IMR-90 (cell line): ENCODE measurements at regions not wholly inside any gene's neighbourhood (a gene's known extent, or its start where the extent isn't known, plus 50 kb on each side); places are given as distances from the start of the nearest gene placed in this dataset.

Experiments used
- ATAC-seq: fragments of 200-7000 bp; cut with Tn5 transposase; 2 replicates; pipeline ENCODE4 v1.9.1; 2020; ENCODE audit warnings: low read depth, mild to moderate bottlenecking, moderate library complexity
- BruUV-seq: library from RNA; stranded (reverse); fragments of 400-500 nt; replicated peaks from 2 replicates; lab custom pipeline; 2021; lab: Mats Ljungman, UMichigan
- CTCF ChIA-PET: fragments of 300-600 bp; formaldehyde crosslinking; extraction: SDS; loops from one replicate; lab custom pipeline; 2021; ENCODE audit warnings: antibody characterized with exemption; lab: Yijun Ruan, JAX
- POLR2A ChIA-PET: fragments of 300-600 bp; sonication (Branson Sonifier 250); formaldehyde crosslinking; loops from one replicate; lab custom pipeline; 2022; ENCODE audit warnings: antibody characterized with exemption; ENCODE audit not compliant: unreplicated experiment; lab: Charles Lee
- DNase-seq: peaks from one replicate; pipeline ENCODE4 v3.0.0; 2013
- H2AFZ ChIP-seq: replicated peaks from 2 replicates; pipeline ENCODE3; 2013; ENCODE audit warnings: low read length, mild to moderate bottlenecking; ENCODE audit not compliant: poor library complexity
- H2AK5ac ChIP-seq: 2 replicates; pipeline ENCODE4 v1.6.1; 2013; ENCODE audit warnings: low read depth, low read length, inconsistent platforms
- H2AK9ac ChIP-seq: replicated peaks from 2 replicates; pipeline ENCODE3; 2013; ENCODE audit warnings: mild to moderate bottlenecking, low read depth, low read length, moderate library complexity; ENCODE audit not compliant: poor library complexity
- H2BK120ac ChIP-seq: 2 replicates; pipeline ENCODE4 v1.6.1; 2013; ENCODE audit warnings: low read depth, low read length, inconsistent platforms
- H2BK15ac ChIP-seq: 3 replicates; pipeline ENCODE4 v1.6.1; 2013; ENCODE audit warnings: low read depth, low read length, inconsistent platforms
- H2BK20ac ChIP-seq: 2 replicates; pipeline ENCODE4 v1.6.1; 2013; ENCODE audit warnings: low read depth, mild to moderate bottlenecking, inconsistent platforms, low read length, moderate library complexity
- H2BK5ac ChIP-seq: 2 replicates; pipeline ENCODE4 v1.6.1; 2013; ENCODE audit warnings: mild to moderate bottlenecking, low read depth, low read length, inconsistent platforms; ENCODE audit not compliant: poor library complexity, severe bottlenecking
- H3K14ac ChIP-seq: replicated peaks from 2 replicates; pipeline ENCODE4 v1.6.1; 2013; ENCODE audit warnings: low read depth, low read length, inconsistent platforms
- H3K18ac ChIP-seq: 2 replicates; pipeline ENCODE4 v1.6.1; 2013; ENCODE audit warnings: low read depth, low read length, control low read depth
- H3K23ac ChIP-seq: 2 replicates; pipeline ENCODE4 v1.6.1; 2013; ENCODE audit warnings: low read depth, low read length, inconsistent platforms
- H3K27ac ChIP-seq: 2 replicates; pipeline ENCODE4 v1.5.1; 2013; ENCODE audit warnings: mild to moderate bottlenecking, control low read depth, low read length; ENCODE audit not compliant: insufficient read depth
- H3K27me3 ChIP-seq: 2 replicates; pipeline ENCODE4 v1.6.1; 2013; ENCODE audit warnings: low read length; ENCODE audit not compliant: control insufficient read depth, insufficient read depth
- H3K36me3 ChIP-seq: 2 replicates; pipeline ENCODE4 v1.6.1; 2013; ENCODE audit warnings: low read length, mixed read lengths; ENCODE audit not compliant: control insufficient read depth, insufficient read depth
- H3K4ac ChIP-seq: 2 replicates; pipeline ENCODE4 v1.6.1; 2013; ENCODE audit warnings: low read depth, low read length, inconsistent platforms
- H3K4me1 ChIP-seq: 2 replicates; pipeline ENCODE4 v1.6.1; 2013; ENCODE audit warnings: low read length, mixed read lengths; ENCODE audit not compliant: control insufficient read depth, insufficient read depth
- H3K4me2 ChIP-seq: 2 replicates; pipeline ENCODE4 v1.6.1; 2013; ENCODE audit warnings: low read depth, mild to moderate bottlenecking, control low read depth, low read length, moderate library complexity
- H3K4me3 ChIP-seq: 2 replicates; pipeline ENCODE4 v1.5.1; 2013; ENCODE audit warnings: low read depth, mild to moderate bottlenecking, control low read depth, low read length, moderate library complexity; ENCODE audit not compliant: insufficient read depth
- H3K56ac ChIP-seq: 2 replicates; pipeline ENCODE4 v1.6.1; 2013; ENCODE audit warnings: low read length, inconsistent platforms; ENCODE audit not compliant: insufficient read depth; ENCODE audit errors: extremely low read depth
- H3K79me1 ChIP-seq, 2 experiments: 2 replicates each; pipeline ENCODE4 v1.6.1; 2013; ENCODE audit warnings: low read length in 2 of 2, inconsistent platforms in 1 of 2, low read depth in 1 of 2
- H3K9ac ChIP-seq: 2 replicates; pipeline ENCODE4 v1.6.1; 2013; ENCODE audit warnings: low read depth, low read length, control low read depth
- H3K9me1 ChIP-seq: 2 replicates; pipeline ENCODE4 v1.6.1; 2013; ENCODE audit warnings: low read length, inconsistent platforms; ENCODE audit not compliant: insufficient read depth
- H3K9me3 ChIP-seq: 2 replicates; pipeline ENCODE4 v1.6.1; 2013; ENCODE audit warnings: low read length; ENCODE audit not compliant: control insufficient read depth, insufficient read depth
- H4K20me1 ChIP-seq: 2 replicates; pipeline ENCODE4 v1.6.1; 2013; ENCODE audit warnings: low read length, inconsistent platforms; ENCODE audit not compliant: insufficient read depth
- H4K5ac ChIP-seq: 2 replicates; pipeline ENCODE4 v1.6.1; 2013; ENCODE audit warnings: mild to moderate bottlenecking, low read depth, low read length, control low read depth
- H4K8ac ChIP-seq, 2 experiments: 2 replicates each; pipeline ENCODE4 v1.6.1; 2013; ENCODE audit warnings: low read depth in 2 of 2, low read length in 2 of 2, control low read depth in 1 of 2, inconsistent platforms in 1 of 2
- H4K91ac ChIP-seq: 2 replicates; pipeline ENCODE4 v1.6.1; 2013; ENCODE audit warnings: low read depth, low read length, inconsistent platforms; ENCODE audit not compliant: insufficient read depth
- CHD1 ChIP-seq: IDR thresholded peaks from 2 replicates; pipeline ENCODE4 v1.6.1; 2012; ENCODE audit warnings: low read depth, low read length, improper control_type of control experiment
- MAFK ChIP-seq: IDR thresholded peaks from 2 replicates; pipeline ENCODE4 v1.6.1; 2012; ENCODE audit warnings: low read depth, low read length, improper control_type of control experiment
- NFE2L2 ChIP-seq: fragments of 150-350 bp; IDR thresholded peaks from 2 replicates; pipeline ENCODE4 v1.6.1; 2016; ENCODE audit warnings: low read depth, mild to moderate bottlenecking, low read length
- RAD21 ChIP-seq: IDR thresholded peaks from 2 replicates; pipeline ENCODE4 v1.6.1; 2012; ENCODE audit warnings: low read length, improper control_type of control experiment
- RCOR1 ChIP-seq: IDR thresholded peaks from 2 replicates; pipeline ENCODE4 v1.6.1; 2012; ENCODE audit warnings: mild to moderate bottlenecking, low read length, improper control_type of control experiment; ENCODE audit not compliant: insufficient replicate concordance
- SMC3 ChIP-seq: fragments of 150-350 bp; IDR thresholded peaks from 2 replicates; pipeline ENCODE4 v1.6.1; 2016; ENCODE audit warnings: low read depth, mild to moderate bottlenecking, antibody characterized with exemption, low read length, moderate library complexity
- WGBS, 2 experiments: methylation state at CpG; one replicate each; pipeline versions ENCODE4 v1.1.5 to v1.1.7; 2013; ENCODE audit warnings: missing lambda C conversion rate in 2 of 2; ENCODE audit not compliant: insufficient read length in 1 of 2; ENCODE audit errors: extremely low coverage in 2 of 2; 5-methylcytosine and 5-hydroxymethylcytosine counted together
- dilution Hi-C: fragments of 300-500 bp; cut with HindIII; formaldehyde crosslinking; loops from one replicate; pipeline ENCODE4 v1.14.3; 2018; ENCODE audit warnings: low sequenced_read_pairs; ENCODE audit not compliant: unreplicated experiment
- in situ Hi-C: fragments of 300-500 bp; cut with MboI; formaldehyde crosslinking; loops from 3 replicates; pipeline ENCODE4 v1.14.3; 2019; ENCODE audit warnings: low sequenced_read_pairs, inconsistent platforms, mixed read lengths
- intact Hi-C: fragments of 100-400 bp; cut with micrococcal nuclease; formaldehyde crosslinking; loops from 2 replicates; pipeline ENCODE4 v1.10.0; 2022
- TF ChIP-seq, protein P1 (sequence below): conservative IDR thresholded peaks from 2 replicates; pipeline ENCODE4 v1.5.1; 2012; ENCODE audit warnings: mild to moderate bottlenecking, low read depth, low read length, improper control_type of control experiment

DNA sequence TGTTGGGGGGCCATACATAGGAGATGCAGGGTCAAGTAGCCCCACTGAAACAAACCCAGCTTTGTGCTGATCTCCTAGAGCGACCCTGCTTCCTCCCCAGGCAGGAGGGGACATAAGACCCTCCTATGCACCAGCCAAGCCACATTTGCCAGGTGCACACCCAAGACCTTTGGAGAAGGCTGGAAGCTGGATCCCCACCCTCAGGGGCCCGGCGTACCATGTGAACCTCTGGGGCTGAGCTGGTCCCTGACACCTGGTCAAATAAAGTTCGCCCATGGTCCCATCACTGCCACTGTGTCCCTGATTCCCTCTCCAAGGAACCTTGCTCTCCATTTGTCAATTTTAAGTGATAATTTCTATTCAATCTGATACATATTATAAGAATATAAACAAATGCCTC lies 162.1 kb upstream of the VASH1 start:
- Histone ChIP-seq H2BK120ac (no peak overlapping the region), H2BK20ac (no peak overlapping the region), H2AK9ac (no peak overlapping the region), H3K14ac (no peak overlapping the region), H3K9me3 (no peaks in the 10 kb centered on the region), H3K9me1 (no peaks in the 10 kb centered on the region), H3K4ac (no peak overlapping the region), H2AFZ (no peak overlapping the region), H4K91ac (no peak overlapping the region), H3K4me1 (no peaks in the 10 kb centered on the region), H3K9ac (no peak overlapping the region), H2BK15ac (no peak overlapping the region), H2AK5ac (no peak overlapping the region), H4K8ac (no peak overlapping the region), H3K27me3 (peaks cover 7% of the 10 kb centered on the region), H2BK5ac (no peak overlapping the region), H4K20me1 (no peaks in the 10 kb centered on the region), H3K23ac (no peak overlapping the region), H3K36me3 (no peaks in the 10 kb centered on the region), H3K18ac (no peak overlapping the region), H3K27ac (no peak overlapping the region), H3K4me2 (no peak overlapping the region), H3K4me3 (no peak overlapping the region), H4K5ac (no peak overlapping the region), H3K79me1 (no peaks in the 10 kb centered on the region), H3K56ac (no peak overlapping the region)
- BruUV-seq: no TSS peak
- 80% methylated on average over 2 of the region's 4 CpGs; no CpG with 5 or more reads in 1 of the 2 experiments for WGBS, 2 experiments
- ChIA-PET POLR2A (no interaction called here), CTCF (no interaction called here)
- DNase-seq (no peak), ATAC-seq (no peak)
- intact Hi-C loops (no loop called here), in situ Hi-C loops (no loop called here), dilution Hi-C loops (no loop called here)
- TF ChIP-seq MAFK (no peak), RAD21 (no peak), CHD1 (no peak), NFE2L2 (no peak), RCOR1 (no peak), SMC3 (no peak)
- TF ChIP-seq, protein P1, sequence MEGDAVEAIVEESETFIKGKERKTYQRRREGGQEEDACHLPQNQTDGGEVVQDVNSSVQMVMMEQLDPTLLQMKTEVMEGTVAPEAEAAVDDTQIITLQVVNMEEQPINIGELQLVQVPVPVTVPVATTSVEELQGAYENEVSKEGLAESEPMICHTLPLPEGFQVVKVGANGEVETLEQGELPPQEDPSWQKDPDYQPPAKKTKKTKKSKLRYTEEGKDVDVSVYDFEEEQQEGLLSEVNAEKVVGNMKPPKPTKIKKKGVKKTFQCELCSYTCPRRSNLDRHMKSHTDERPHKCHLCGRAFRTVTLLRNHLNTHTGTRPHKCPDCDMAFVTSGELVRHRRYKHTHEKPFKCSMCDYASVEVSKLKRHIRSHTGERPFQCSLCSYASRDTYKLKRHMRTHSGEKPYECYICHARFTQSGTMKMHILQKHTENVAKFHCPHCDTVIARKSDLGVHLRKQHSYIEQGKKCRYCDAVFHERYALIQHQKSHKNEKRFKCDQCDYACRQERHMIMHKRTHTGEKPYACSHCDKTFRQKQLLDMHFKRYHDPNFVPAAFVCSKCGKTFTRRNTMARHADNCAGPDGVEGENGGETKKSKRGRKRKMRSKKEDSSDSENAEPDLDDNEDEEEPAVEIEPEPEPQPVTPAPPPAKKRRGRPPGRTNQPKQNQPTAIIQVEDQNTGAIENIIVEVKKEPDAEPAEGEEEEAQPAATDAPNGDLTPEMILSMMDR: no peak
